ENCODE measurements at regions not wholly inside any gene's neighbourhood (a gene's known extent, or its start where the extent isn't known, plus 50 kb on each side); places are given as distances from the start of the nearest gene placed in this dataset.

DNA sequence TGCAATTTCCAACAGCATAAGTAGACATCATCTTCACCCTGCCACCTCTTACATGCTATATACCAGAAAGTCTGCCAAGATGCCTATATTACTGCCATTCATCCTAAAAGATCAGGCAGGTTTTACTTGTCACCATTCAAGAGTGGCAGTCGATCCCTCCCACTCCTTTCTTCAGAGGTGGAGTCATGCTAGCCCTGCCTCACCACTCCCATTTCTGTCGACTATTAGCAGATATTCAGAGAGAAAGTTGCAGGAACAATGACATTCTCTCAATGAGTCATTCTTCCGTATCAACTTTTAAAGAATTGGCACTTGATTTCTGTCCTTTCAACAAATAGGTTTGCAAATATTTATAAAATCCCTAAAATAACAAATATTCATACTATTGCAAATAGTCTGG, 1060.1 kb downstream of the ADGRL3 start:
- POLR2A ChIA-PET = no interaction called here
- ATAC-seq (no peak), FAIRE-seq (no peak), DNase-seq (ENCODE audit: low spot score) (no peak)
- H3K9me3 ChIP-seq (ENCODE audit: low read length) = no peaks in the 10 kb centered on the region
- no peaks in the 10 kb centered on the region for H3K4me1 ChIP-seq (ENCODE audit: insufficient read depth, low read length)
- BruUV-seq (replicated peaks) = no TSS peak
- in situ Hi-C loops (cut with HindIII; ENCODE audit: extremely low pct_ligation_motif_present, low pct_unique_long_range_greater_than_20kb) (no loop called here), intact Hi-C loops (cut with micrococcal nuclease; ENCODE audit: unreplicated experiment) (no loop called here)
- 0% methylated on average over 3 of the region's 3 CpGs for WGBS (ENCODE audit: low lambda C conversion rate)
- no peak overlapping the region for H3K27ac ChIP-seq (ENCODE audit: extremely low read length, insufficient read depth, low read length)
- TF ChIP-seq SRF (IDR thresholded peaks at IDR 0.05; ENCODE audit: low read depth, low read length) (no peak), ZNF468 (CRISPR knock-in tag; IDR thresholded peaks at IDR 0.05) (no peak), TBX3 (IDR thresholded peaks at IDR 0.05; ENCODE audit: borderline replicate concordance) (no peak), TP53 (CRISPR knock-in tag; conservative IDR thresholded peaks at IDR 0.05) (no peak), SOX5 (CRISPR knock-in tag; IDR thresholded peaks at IDR 0.05; ENCODE audit: borderline replicate concordance) (no peak), ISX (CRISPR knock-in tag; conservative IDR thresholded peaks at IDR 0.05) (no peak), ZNF768 (CRISPR knock-in tag; IDR thresholded peaks at IDR 0.05) (no peak), KAT8 (CRISPR knock-in tag; IDR thresholded peaks at IDR 0.05) (no peak), ZFP90 (CRISPR knock-in tag; IDR thresholded peaks at IDR 0.05; ENCODE audit: borderline replicate concordance) (no peak), NCOR1 (IDR thresholded peaks at IDR 0.05; ENCODE audit: borderline replicate concordance, low read length) (no peak)
- TF ChIP-seq, protein P1, sequence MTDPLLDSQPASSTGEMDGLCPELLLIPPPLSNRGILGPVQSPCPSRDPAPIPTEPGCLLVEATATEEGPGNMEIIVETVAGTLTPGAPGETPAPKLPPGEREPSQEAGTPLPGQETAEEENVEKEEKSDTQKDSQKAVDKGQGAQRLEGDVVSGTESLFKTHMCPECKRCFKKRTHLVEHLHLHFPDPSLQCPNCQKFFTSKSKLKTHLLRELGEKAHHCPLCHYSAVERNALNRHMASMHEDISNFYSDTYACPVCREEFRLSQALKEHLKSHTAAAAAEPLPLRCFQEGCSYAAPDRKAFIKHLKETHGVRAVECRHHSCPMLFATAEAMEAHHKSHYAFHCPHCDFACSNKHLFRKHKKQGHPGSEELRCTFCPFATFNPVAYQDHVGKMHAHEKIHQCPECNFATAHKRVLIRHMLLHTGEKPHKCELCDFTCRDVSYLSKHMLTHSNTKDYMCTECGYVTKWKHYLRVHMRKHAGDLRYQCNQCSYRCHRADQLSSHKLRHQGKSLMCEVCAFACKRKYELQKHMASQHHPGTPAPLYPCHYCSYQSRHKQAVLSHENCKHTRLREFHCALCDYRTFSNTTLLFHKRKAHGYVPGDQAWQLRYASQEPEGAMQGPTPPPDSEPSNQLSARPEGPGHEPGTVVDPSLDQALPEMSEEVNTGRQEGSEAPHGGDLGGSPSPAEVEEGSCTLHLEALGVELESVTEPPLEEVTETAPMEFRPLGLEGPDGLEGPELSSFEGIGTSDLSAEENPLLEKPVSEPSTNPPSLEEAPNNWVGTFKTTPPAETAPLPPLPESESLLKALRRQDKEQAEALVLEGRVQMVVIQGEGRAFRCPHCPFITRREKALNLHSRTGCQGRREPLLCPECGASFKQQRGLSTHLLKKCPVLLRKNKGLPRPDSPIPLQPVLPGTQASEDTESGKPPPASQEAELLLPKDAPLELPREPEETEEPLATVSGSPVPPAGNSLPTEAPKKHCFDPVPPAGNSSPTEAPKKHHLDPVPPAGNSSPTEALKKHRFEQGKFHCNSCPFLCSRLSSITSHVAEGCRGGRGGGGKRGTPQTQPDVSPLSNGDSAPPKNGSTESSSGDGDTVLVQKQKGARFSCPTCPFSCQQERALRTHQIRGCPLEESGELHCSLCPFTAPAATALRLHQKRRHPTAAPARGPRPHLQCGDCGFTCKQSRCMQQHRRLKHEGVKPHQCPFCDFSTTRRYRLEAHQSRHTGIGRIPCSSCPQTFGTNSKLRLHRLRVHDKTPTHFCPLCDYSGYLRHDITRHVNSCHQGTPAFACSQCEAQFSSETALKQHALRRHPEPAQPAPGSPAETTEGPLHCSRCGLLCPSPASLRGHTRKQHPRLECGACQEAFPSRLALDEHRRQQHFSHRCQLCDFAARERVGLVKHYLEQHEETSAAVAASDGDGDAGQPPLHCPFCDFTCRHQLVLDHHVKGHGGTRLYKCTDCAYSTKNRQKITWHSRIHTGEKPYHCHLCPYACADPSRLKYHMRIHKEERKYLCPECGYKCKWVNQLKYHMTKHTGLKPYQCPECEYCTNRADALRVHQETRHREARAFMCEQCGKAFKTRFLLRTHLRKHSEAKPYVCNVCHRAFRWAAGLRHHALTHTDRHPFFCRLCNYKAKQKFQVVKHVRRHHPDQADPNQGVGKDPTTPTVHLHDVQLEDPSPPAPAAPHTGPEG (CRISPR knock-in tag; IDR thresholded peaks at IDR 0.05) = no peak
- no peaks in the 10 kb centered on the region for H3K27me3 ChIP-seq (ENCODE audit: control insufficient read depth in 1 of 2, insufficient read depth in 2 of 2, low read length in 2 of 2)
- CTCF ChIA-PET (ENCODE audit: low intra/inter-chr PET ratio, low total read pairs) = no interaction called here
- H4K20me1 ChIP-seq (ENCODE audit: insufficient read depth, low read length) = no peaks in the 10 kb centered on the region
- H3K4me2 ChIP-seq (ENCODE audit: low read depth, low read length) = no peak overlapping the region
- H3K4me3 ChIP-seq (replicated peaks in 1 of 3; ENCODE audit: insufficient read depth in 1 of 3, low read depth in 2 of 3, low read length in 3 of 3) = no peak overlapping the region
- no peak overlapping the region for H3K9ac ChIP-seq (ENCODE audit: insufficient read depth, low read depth, low read length)
- no peak overlapping the region for H2AFZ ChIP-seq (ENCODE audit: low read length)
- H3K36me3 ChIP-seq (replicated peaks in 1 of 2; ENCODE audit: control insufficient read depth in 1 of 2, insufficient read depth in 2 of 2, low read length in 2 of 2) = no peaks in the 10 kb centered on the region
- H3K79me2 ChIP-seq (ENCODE audit: insufficient read depth, low read length) = no peaks in the 10 kb centered on the region

Data from HepG2 (cell line).